ENCODE measurements at regions not wholly inside any gene's neighbourhood (a gene's known extent, or its start where the extent isn't known, plus 50 kb on each side); places are given as distances from the start of the nearest gene placed in this dataset.

DNA sequence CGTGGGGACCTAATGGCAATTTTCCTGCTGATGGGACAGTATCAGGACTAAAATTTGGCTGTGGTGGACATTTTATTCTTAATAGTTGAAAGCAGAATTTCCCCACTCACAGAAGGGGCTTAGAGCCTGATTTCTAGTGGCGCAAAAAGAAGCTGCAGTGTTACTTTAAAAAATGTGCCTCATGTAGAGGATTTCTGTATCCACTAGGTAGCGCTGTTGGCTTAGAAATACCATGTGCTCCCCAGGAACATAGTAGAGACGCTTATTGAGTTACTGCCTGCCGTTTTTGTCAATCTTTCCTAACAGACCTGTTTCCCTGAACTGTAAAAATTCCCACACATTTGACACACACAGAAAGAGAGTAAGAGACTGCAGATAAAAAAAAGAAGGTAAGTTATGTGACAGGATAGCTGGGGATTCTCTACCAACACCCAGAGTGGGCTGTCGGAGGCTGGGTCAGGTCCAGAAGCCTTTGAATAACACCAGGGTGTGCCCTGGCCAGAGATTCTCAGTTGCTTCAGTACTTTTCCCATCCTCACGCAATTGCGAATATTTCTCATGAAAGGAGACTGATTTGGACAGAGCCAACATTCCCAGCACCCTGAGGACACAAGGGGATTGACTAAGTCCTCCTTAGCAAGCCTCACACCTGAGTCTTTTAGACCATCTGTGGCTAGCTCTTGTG, 88.4 kb downstream of the ZXDA start:
- TF ChIP-seq, protein P1, sequence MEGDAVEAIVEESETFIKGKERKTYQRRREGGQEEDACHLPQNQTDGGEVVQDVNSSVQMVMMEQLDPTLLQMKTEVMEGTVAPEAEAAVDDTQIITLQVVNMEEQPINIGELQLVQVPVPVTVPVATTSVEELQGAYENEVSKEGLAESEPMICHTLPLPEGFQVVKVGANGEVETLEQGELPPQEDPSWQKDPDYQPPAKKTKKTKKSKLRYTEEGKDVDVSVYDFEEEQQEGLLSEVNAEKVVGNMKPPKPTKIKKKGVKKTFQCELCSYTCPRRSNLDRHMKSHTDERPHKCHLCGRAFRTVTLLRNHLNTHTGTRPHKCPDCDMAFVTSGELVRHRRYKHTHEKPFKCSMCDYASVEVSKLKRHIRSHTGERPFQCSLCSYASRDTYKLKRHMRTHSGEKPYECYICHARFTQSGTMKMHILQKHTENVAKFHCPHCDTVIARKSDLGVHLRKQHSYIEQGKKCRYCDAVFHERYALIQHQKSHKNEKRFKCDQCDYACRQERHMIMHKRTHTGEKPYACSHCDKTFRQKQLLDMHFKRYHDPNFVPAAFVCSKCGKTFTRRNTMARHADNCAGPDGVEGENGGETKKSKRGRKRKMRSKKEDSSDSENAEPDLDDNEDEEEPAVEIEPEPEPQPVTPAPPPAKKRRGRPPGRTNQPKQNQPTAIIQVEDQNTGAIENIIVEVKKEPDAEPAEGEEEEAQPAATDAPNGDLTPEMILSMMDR (IDR thresholded peaks at IDR 0.05) = peak; percentile 69
- TF ChIP-seq POLR2AphosphoS5 (IDR thresholded peaks at IDR 0.05; ENCODE audit: low read depth, low read length) = no peak

Data from Panc1 (cell line).